ENCODE measurements at regions not wholly inside any gene's neighbourhood (a gene's known extent, or its start where the extent isn't known, plus 50 kb on each side); places are given as distances from the start of the nearest gene placed in this dataset.

GRCh38 chr20:10978713-10979112, 304.9 kb upstream of the JAG1 start:
- H2AFZ ChIP-seq (ENCODE audit: low read depth): no peak overlapping the region
- no peak overlapping the region for H3K9ac ChIP-seq
- no peaks in the 10 kb centered on the region for H3K4me1 ChIP-seq (ENCODE audit: low read depth, poor library complexity, severe bottlenecking)
- no peak overlapping the region for H3K4me2 ChIP-seq
- H3K4me3 ChIP-seq (IDR thresholded peaks at IDR 0.05; ENCODE audit: insufficient read depth, low read depth, low read length): no peak overlapping the region
- no peak for TF ChIP-seq CTCF (conservative IDR thresholded peaks at IDR 0.05; ENCODE audit: low read depth, low read length)
- no peaks in the 10 kb centered on the region for H4K20me1 ChIP-seq (ENCODE audit: insufficient read depth)
- H3K27ac ChIP-seq: no peak overlapping the region
- no peaks in the 10 kb centered on the region for H3K36me3 ChIP-seq (ENCODE audit: insufficient read depth)
- no peaks in the 10 kb centered on the region for H3K27me3 ChIP-seq (ENCODE audit: insufficient read depth, low read depth)
- H3K79me2 ChIP-seq (ENCODE audit: insufficient read depth, low read depth): no peaks in the 10 kb centered on the region

- Histone ChIP-seq H3K9ac (no peak overlapping the region), H3K36me3 (ENCODE audit: insufficient read depth) (no peaks in the 10 kb centered on the region), H2AFZ (ENCODE audit: low read depth) (no peak overlapping the region), H4K20me1 (ENCODE audit: insufficient read depth) (no peaks in the 10 kb centered on the region), H3K79me2 (ENCODE audit: insufficient read depth, low read depth) (no peaks in the 10 kb centered on the region), H3K4me2 (no peak overlapping the region), H3K27ac (no peak overlapping the region), H3K4me1 (ENCODE audit: low read depth, poor library complexity, severe bottlenecking) (no peaks in the 10 kb centered on the region), H3K27me3 (ENCODE audit: insufficient read depth, low read depth) (no peaks in the 10 kb centered on the region), H3K4me3 (IDR thresholded peaks at IDR 0.05; ENCODE audit: insufficient read depth, low read depth, low read length) (no peak overlapping the region)
- TF ChIP-seq CTCF (conservative IDR thresholded peaks at IDR 0.05; ENCODE audit: low read depth, low read length): no peak
Measured at GRCh38 chr20:10982692-10983091, 308.9 kb upstream of the JAG1 start.

GRCh38 chr20:10984294-10984693, 310.5 kb upstream of the JAG1 start:
- no peaks in the 10 kb centered on the region for H4K20me1 ChIP-seq (ENCODE audit: insufficient read depth)
- no peak overlapping the region for H3K27ac ChIP-seq
- no peak overlapping the region for H3K4me3 ChIP-seq (IDR thresholded peaks at IDR 0.05; ENCODE audit: insufficient read depth, low read depth, low read length)
- H2AFZ ChIP-seq (ENCODE audit: low read depth): no peak overlapping the region
- no peaks in the 10 kb centered on the region for H3K27me3 ChIP-seq (ENCODE audit: insufficient read depth, low read depth)
- TF ChIP-seq CTCF (conservative IDR thresholded peaks at IDR 0.05; ENCODE audit: low read depth, low read length): no peak
- no peaks in the 10 kb centered on the region for H3K36me3 ChIP-seq (ENCODE audit: insufficient read depth)
- no peaks in the 10 kb centered on the region for H3K79me2 ChIP-seq (ENCODE audit: insufficient read depth, low read depth)
- H3K4me2 ChIP-seq: no peak overlapping the region
- no peaks in the 10 kb centered on the region for H3K4me1 ChIP-seq (ENCODE audit: low read depth, poor library complexity, severe bottlenecking)
- H3K9ac ChIP-seq: no peak overlapping the region

GRCh38 chr20:10984913-10985312, 311.1 kb upstream of the JAG1 start:
- no peak for TF ChIP-seq CTCF (conservative IDR thresholded peaks at IDR 0.05; ENCODE audit: low read depth, low read length)
- H2AFZ ChIP-seq (ENCODE audit: low read depth): no peak overlapping the region
- no peaks in the 10 kb centered on the region for H3K79me2 ChIP-seq (ENCODE audit: insufficient read depth, low read depth)
- H3K4me1 ChIP-seq (ENCODE audit: low read depth, poor library complexity, severe bottlenecking): no peaks in the 10 kb centered on the region
- H4K20me1 ChIP-seq (ENCODE audit: insufficient read depth): no peaks in the 10 kb centered on the region
- H3K27ac ChIP-seq: no peak overlapping the region
- H3K27me3 ChIP-seq (ENCODE audit: insufficient read depth, low read depth): no peaks in the 10 kb centered on the region
- H3K4me3 ChIP-seq (IDR thresholded peaks at IDR 0.05; ENCODE audit: insufficient read depth, low read depth, low read length): no peak overlapping the region
- no peaks in the 10 kb centered on the region for H3K36me3 ChIP-seq (ENCODE audit: insufficient read depth)
- H3K4me2 ChIP-seq: no peak overlapping the region
- no peak overlapping the region for H3K9ac ChIP-seq

GRCh38 chr20:10985536-10985935, 311.7 kb upstream of the JAG1 start:
- Histone ChIP-seq H3K27ac (no peak overlapping the region), H2AFZ (ENCODE audit: low read depth) (no peak overlapping the region), H3K9ac (no peak overlapping the region), H3K4me1 (ENCODE audit: low read depth, poor library complexity, severe bottlenecking) (no peaks in the 10 kb centered on the region), H4K20me1 (ENCODE audit: insufficient read depth) (no peaks in the 10 kb centered on the region), H3K4me2 (no peak overlapping the region), H3K36me3 (ENCODE audit: insufficient read depth) (no peaks in the 10 kb centered on the region), H3K4me3 (IDR thresholded peaks at IDR 0.05; ENCODE audit: insufficient read depth, low read depth, low read length) (no peak overlapping the region), H3K27me3 (ENCODE audit: insufficient read depth, low read depth) (no peaks in the 10 kb centered on the region), H3K79me2 (ENCODE audit: insufficient read depth, low read depth) (no peaks in the 10 kb centered on the region)
- TF ChIP-seq CTCF (conservative IDR thresholded peaks at IDR 0.05; ENCODE audit: low read depth, low read length): no peak

Data from KMS-11 (cell line).